HepG2 (cell line): ENCODE measurements at regions not wholly inside any gene's neighbourhood (a gene's known extent, or its start where the extent isn't known, plus 50 kb on each side); places are given as distances from the start of the nearest gene placed in this dataset.

ENCODE experiments used
- ATAC-seq: fragments of 200-7000 bp; cut with Tn5 transposase; 3 replicates; pipeline ENCODE4 v1.9.1; 2020; ENCODE audit warnings: mild to moderate bottlenecking, moderate library complexity
- BruUV-seq: library from RNA; stranded (reverse); fragments of 400-500 nt; replicated peaks from 2 replicates; lab custom pipeline; 2021; lab: Mats Ljungman, UMichigan
- CTCF ChIA-PET: fragments of 300-600 bp; formaldehyde crosslinking; extraction: SDS; loops from one replicate; lab custom pipeline; 2021; ENCODE audit warnings: low total read pairs, inconsistent platforms, low intra/inter-chr PET ratio; lab: Yijun Ruan, JAX
- POLR2A ChIA-PET: fragments of 350-600 bp; sonication (Branson Sonifier 250); formaldehyde crosslinking; loops from one replicate; lab custom pipeline; 2020; ENCODE audit warnings: antibody characterized with exemption, inconsistent platforms; lab: Yijun Ruan, JAX
- DNase-seq: peaks from one replicate; pipeline ENCODE4 v3.0.0-alpha.2; 2015; ENCODE audit warnings: low spot score
- FAIRE-seq: peaks from 3 replicates; lab custom pipeline; 2011; peaks lifted over from hg19 to GRCh38; lab: Jason Lieb, UNC
- H2AFZ ChIP-seq: one replicate; pipeline ENCODE4 v1.6.1; 2011; ENCODE audit warnings: low read length, inconsistent platforms
- H3K27ac ChIP-seq: fragments of 300-600 bp; 3 replicates; pipeline ENCODE4 v1.8.0; 2011; ENCODE audit warnings: mixed run types, mild to moderate bottlenecking, mixed read lengths, low read length, inconsistent platforms; ENCODE audit not compliant: insufficient read depth; ENCODE audit errors: extremely low read length
- H3K27me3 ChIP-seq, 2 experiments: fragments of 200-600 bp in 1 of 2; 2 replicates in 1 of 2; 3 replicates in 1 of 2; pipeline versions ENCODE4 v1.6.0 to v1.8.0; 2011; ENCODE audit warnings: low read length in 2 of 2, mild to moderate bottlenecking in 2 of 2, moderate library complexity in 2 of 2, inconsistent platforms in 1 of 2; ENCODE audit not compliant: insufficient read depth in 2 of 2, control insufficient read depth in 1 of 2
- H3K36me3 ChIP-seq, 2 experiments: fragments of 200-600 bp in 1 of 2; replicated peaks in 1 of 2; 2 replicates in 1 of 2; 3 replicates in 1 of 2; pipeline versions ENCODE4 v1.5.1 to v1.8.0; 2011; ENCODE audit warnings: low read length in 2 of 2, inconsistent platforms in 1 of 2; ENCODE audit not compliant: insufficient read depth in 2 of 2, control insufficient read depth in 1 of 2
- H3K4me1 ChIP-seq: 2 replicates; pipeline ENCODE4 v1.5.1; 2012; ENCODE audit warnings: low read length, inconsistent platforms; ENCODE audit not compliant: insufficient read depth
- H3K4me2 ChIP-seq: 2 replicates; pipeline ENCODE4 v1.6.0; 2011; ENCODE audit warnings: low read depth, low read length, inconsistent platforms
- H3K4me3 ChIP-seq, 3 experiments: fragments of 200-600 bp in 1 of 3; sonication (generic), shearing (Covaris generic) in 1 of 3; replicated peaks in 1 of 3; 2 replicates each; pipeline ENCODE4 v1.5.1; 2011 to 2016; ENCODE audit warnings: low read length in 3 of 3, inconsistent platforms in 2 of 3, low read depth in 2 of 3, mild to moderate bottlenecking in 2 of 3, control low read depth in 1 of 3, mixed read lengths in 1 of 3; ENCODE audit not compliant: insufficient read depth in 1 of 3
- H3K79me2 ChIP-seq: one replicate; pipeline ENCODE4 v1.6.1; 2011; ENCODE audit warnings: low read length, inconsistent platforms; ENCODE audit not compliant: insufficient read depth
- H3K9ac ChIP-seq: 2 replicates; pipeline ENCODE4 v1.6.0; 2011; ENCODE audit warnings: mild to moderate bottlenecking, low read depth, low read length, inconsistent platforms; ENCODE audit not compliant: insufficient read depth
- H3K9me3 ChIP-seq: 2 replicates; pipeline ENCODE4 v1.5.1; 2012; ENCODE audit warnings: mild to moderate bottlenecking, low read length
- H4K20me1 ChIP-seq: 2 replicates; pipeline ENCODE4 v1.6.0; 2011; ENCODE audit warnings: inconsistent platforms, mild to moderate bottlenecking, low read length, moderate library complexity; ENCODE audit not compliant: insufficient read depth
- ARHGAP35 ChIP-seq: sonication (generic); formaldehyde crosslinking; IDR thresholded peaks from 2 replicates; pipeline ENCODE4 v1.9.0; 2022; ENCODE audit warnings: mild to moderate bottlenecking, inconsistent platforms, moderate library complexity, missing genetic modification reagents, borderline replicate concordance
- CBX1 ChIP-seq: IDR thresholded peaks from one replicate; pipeline ENCODE4 v1.6.1; 2016; ENCODE audit warnings: antibody characterized with exemption, low read depth
- FOXO1 ChIP-seq: sonication (generic); formaldehyde crosslinking; IDR thresholded peaks from 2 replicates; pipeline ENCODE4 v1.4.0; 2020; ENCODE audit warnings: missing genetic modification reagents
- HHEX ChIP-seq: IDR thresholded peaks from 2 replicates; pipeline ENCODE4 v1.6.1; 2016; ENCODE audit warnings: control low read depth
- HIC2 ChIP-seq: sonication (generic); formaldehyde crosslinking; IDR thresholded peaks from 2 replicates; pipeline ENCODE4 v1.9.0; 2022; ENCODE audit warnings: low read depth, missing genetic modification reagents
- LBX2 ChIP-seq: sonication (generic); formaldehyde crosslinking; IDR thresholded peaks from 2 replicates; pipeline ENCODE4 v1.5.0; 2020; ENCODE audit warnings: missing genetic modification reagents, mild to moderate bottlenecking, borderline replicate concordance
- POLR2G ChIP-seq: fragments of 200-400 bp; formaldehyde crosslinking; IDR thresholded peaks from 2 replicates; pipeline ENCODE4 v1.6.1; 2018; ENCODE audit warnings: mild to moderate bottlenecking, low read depth, low read length, moderate library complexity
- SMC3 ChIP-seq: IDR thresholded peaks from 2 replicates; pipeline ENCODE4 v1.6.1; 2011; ENCODE audit warnings: low read length, improper control_type of control experiment
- ZNF530 ChIP-seq: sonication (generic); formaldehyde crosslinking; IDR thresholded peaks from 2 replicates; pipeline ENCODE4 v1.5.0; 2020; ENCODE audit warnings: low read depth, mild to moderate bottlenecking, missing genetic modification reagents
- ZNF800 ChIP-seq: sonication (generic); formaldehyde crosslinking; IDR thresholded peaks from 2 replicates; pipeline ENCODE4 v1.4.0; 2020; ENCODE audit warnings: missing genetic modification reagents
- WGBS: methylation state at CpG from one replicate; pipeline ENCODE4 v1.1.6; 2017; ENCODE audit warnings: low lambda C conversion rate; 5-methylcytosine and 5-hydroxymethylcytosine counted together
- in situ Hi-C: cut with HindIII; loops from 2 replicates; pipeline ENCODE4 v1.10.0; 2017; ENCODE audit warnings: low pct_unique_long_range_greater_than_20kb; ENCODE audit not compliant: extremely low pct_ligation_motif_present
- intact Hi-C: fragments of 100-400 bp; cut with micrococcal nuclease; formaldehyde crosslinking; loops from one replicate; pipeline ENCODE4 v1.10.0; 2022; ENCODE audit not compliant: unreplicated experiment

- 8% methylated on average over 9 of the region's 9 CpGs for WGBS
- 0 out of 2 replicates have a peak, but pooled peaks cover 4% of the 10 kb centered on the region for H3K9me3 ChIP-seq
- no peak for TF ChIP-seq ZNF530 (CRISPR knock-in tag)
- no peak for TF ChIP-seq HIC2 (CRISPR knock-in tag)
- TF ChIP-seq CBX1: no peak
- TF ChIP-seq ARHGAP35 (CRISPR knock-in tag): no peak
- no peak for TF ChIP-seq LBX2
- TF ChIP-seq ZNF800 (CRISPR knock-in tag): no peak
- TF ChIP-seq HHEX (CRISPR knock-in tag): no peak
- no peak for TF ChIP-seq POLR2G
- TF ChIP-seq FOXO1 (CRISPR knock-in tag): no peak
- TF ChIP-seq SMC3: no peak
- TF ChIP-seq, all 625 proteins: peak for 0
- H3K36me3 ChIP-seq: no peaks in the 10 kb centered on the region
- no peak overlapping the region for H2AFZ ChIP-seq
- H4K20me1 ChIP-seq: no peaks in the 10 kb centered on the region
- H3K4me1 ChIP-seq: no peaks in the 10 kb centered on the region
- no peak overlapping the region for H3K27ac ChIP-seq
- FAIRE-seq (no peak), DNase-seq (no peak), ATAC-seq (no peak)
- no peaks in the 10 kb centered on the region for H3K79me2 ChIP-seq
- H3K4me2 ChIP-seq: no peak overlapping the region
- H3K27me3 ChIP-seq: peaks cover 0 to 7% of the 10 kb centered on the region in 2 experiments; a peak in 2 of 5 replicates
- CTCF ChIA-PET: no interaction called here
- H3K9ac ChIP-seq: no peak overlapping the region
- no TSS peak for BruUV-seq
- H3K4me3 ChIP-seq: no peak overlapping the region
- intact Hi-C loops: no loop called here
- in situ Hi-C loops: no loop called here
- POLR2A ChIA-PET: no interaction called here
These were observed 114.4 kb downstream of the TENT4A start for GRCh38 chr5:6827526-6828219.
